ENCODE measurements at regions not wholly inside any gene's neighbourhood (a gene's known extent, or its start where the extent isn't known, plus 50 kb on each side); places are given as distances from the start of the nearest gene placed in this dataset.

GRCh38 chr1:221117133-221117532 lies 237.9 kb downstream of the HLX start:
- TF ChIP-seq SP1 (IDR thresholded peaks at IDR 0.05) (no peak), SP1 (CRISPR knock-in tag; IDR thresholded peaks at IDR 0.05) (no peak), HINFP (CRISPR knock-in tag; IDR thresholded peaks at IDR 0.05; ENCODE audit: low read depth) (no peak), FOXK2 (IDR thresholded peaks at IDR 0.05) (no peak), CTCF (CRISPR knock-in tag; IDR thresholded peaks at IDR 0.05) (no peak)

Data from HepG2 (cell line).